ENCODE measurements at regions not wholly inside any gene's neighbourhood (a gene's known extent, or its start where the extent isn't known, plus 50 kb on each side); places are given as distances from the start of the nearest gene placed in this dataset.
"Not testable (repeated sequence)": the region's sequence is repeated elsewhere in the genome, so short reads cannot be mapped to it uniquely, and the experiment has no call there.

DNA sequence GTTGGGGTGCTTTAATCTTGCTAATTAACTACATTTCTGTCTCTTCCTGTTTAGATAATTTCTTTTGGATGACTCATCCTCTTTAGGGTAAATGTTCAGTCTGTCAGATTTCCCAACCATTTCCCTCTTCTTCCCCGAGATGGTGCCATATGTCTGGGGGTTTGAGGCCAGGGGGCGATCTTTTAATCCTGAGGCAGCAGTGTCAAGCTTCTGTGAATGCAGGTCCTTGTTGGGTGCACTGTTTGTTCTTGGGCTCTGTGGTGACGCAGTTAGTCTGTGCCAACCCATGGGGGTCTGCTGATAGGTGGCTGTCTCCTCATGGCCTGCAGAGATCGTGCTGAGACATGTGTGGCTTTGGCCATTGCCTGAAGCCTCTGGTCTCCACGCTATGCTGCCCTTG lies 420.4 kb downstream of the NDFIP2 start:
- H3K79me2 ChIP-seq (ENCODE audit: control insufficient read depth, insufficient read depth, low read length, unreplicated experiment), result no peaks in the 10 kb centered on the region
- H3K4me3 ChIP-seq (ENCODE audit: low read depth, low read length), result no peak overlapping the region
- no peak overlapping the region for H2AFZ ChIP-seq (ENCODE audit: low read length, unreplicated experiment)
- H3K27ac ChIP-seq (ENCODE audit: low read depth, low read length), result no peak overlapping the region
- no peaks in the 10 kb centered on the region for H3K27me3 ChIP-seq (ENCODE audit: insufficient read depth, low read length)
- H3K36me3 ChIP-seq (ENCODE audit: insufficient read depth, low read length), result no peaks in the 10 kb centered on the region
- H3K4me1 ChIP-seq (ENCODE audit: control insufficient read depth, insufficient read depth, low read length, unreplicated experiment), result no peaks in the 10 kb centered on the region

GRCh38 chr13:79900356-79900755 lies 419.4 kb downstream of the NDFIP2 start:
- H2AFZ ChIP-seq (ENCODE audit: low read length, unreplicated experiment), result no peak overlapping the region

GRCh38 chr13:79898996-79899395 lies 418.0 kb downstream of the NDFIP2 start:
- no peak overlapping the region for H3K27ac ChIP-seq (ENCODE audit: low read depth, low read length)
- H3K79me2 ChIP-seq (ENCODE audit: control insufficient read depth, insufficient read depth, low read length, unreplicated experiment), result no peaks in the 10 kb centered on the region
- H3K4me3 ChIP-seq (ENCODE audit: low read depth, low read length), result no peak overlapping the region
- no peaks in the 10 kb centered on the region for H3K27me3 ChIP-seq (ENCODE audit: insufficient read depth, low read length)
- H3K36me3 ChIP-seq (ENCODE audit: insufficient read depth, low read length), result no peaks in the 10 kb centered on the region
- no peaks in the 10 kb centered on the region for H3K4me1 ChIP-seq (ENCODE audit: control insufficient read depth, insufficient read depth, low read length, unreplicated experiment)
- H2AFZ ChIP-seq (ENCODE audit: low read length, unreplicated experiment), result no peak overlapping the region

More at GRCh38 chr13:79900356-79900755, 419.4 kb downstream of the NDFIP2 start:
- Histone ChIP-seq H3K79me2 (ENCODE audit: control insufficient read depth, insufficient read depth, low read length, unreplicated experiment) (no peaks in the 10 kb centered on the region), H3K4me1 (ENCODE audit: control insufficient read depth, insufficient read depth, low read length, unreplicated experiment) (no peaks in the 10 kb centered on the region), H3K36me3 (ENCODE audit: insufficient read depth, low read length) (no peaks in the 10 kb centered on the region), H3K4me3 (ENCODE audit: low read depth, low read length) (no peak overlapping the region), H3K27ac (ENCODE audit: low read depth, low read length) (no peak overlapping the region), H3K27me3 (ENCODE audit: insufficient read depth, low read length) (no peaks in the 10 kb centered on the region)

GRCh38 chr13:79898202-79898826 lies 417.4 kb downstream of the NDFIP2 start:
- Histone ChIP-seq H3K27ac (ENCODE audit: low read depth, low read length) (no peak overlapping the region), H3K36me3 (ENCODE audit: insufficient read depth, low read length) (no peaks in the 10 kb centered on the region), H3K79me2 (ENCODE audit: control insufficient read depth, insufficient read depth, low read length, unreplicated experiment) (no peaks in the 10 kb centered on the region), H3K27me3 (ENCODE audit: insufficient read depth, low read length) (no peaks in the 10 kb centered on the region), H2AFZ (ENCODE audit: low read length, unreplicated experiment) (no peak overlapping the region), H3K4me1 (ENCODE audit: control insufficient read depth, insufficient read depth, low read length, unreplicated experiment) (no peaks in the 10 kb centered on the region), H3K4me3 (ENCODE audit: low read depth, low read length) (no peak overlapping the region)

- H3K79me2 ChIP-seq (ENCODE audit: control insufficient read depth, insufficient read depth, low read length, unreplicated experiment), result no peaks in the 10 kb centered on the region
- H3K27ac ChIP-seq (ENCODE audit: low read depth, low read length), result no peak overlapping the region
- no peaks in the 10 kb centered on the region for H3K27me3 ChIP-seq (ENCODE audit: insufficient read depth, low read length)
- H3K4me1 ChIP-seq (ENCODE audit: control insufficient read depth, insufficient read depth, low read length, unreplicated experiment), result no peaks in the 10 kb centered on the region
- no peak overlapping the region for H3K4me3 ChIP-seq (ENCODE audit: low read depth, low read length)
- H3K36me3 ChIP-seq (ENCODE audit: insufficient read depth, low read length), result no peaks in the 10 kb centered on the region
- H2AFZ ChIP-seq (ENCODE audit: low read length, unreplicated experiment), result no peak overlapping the region
Measured at GRCh38 chr13:79896851-79897250, 415.9 kb downstream of the NDFIP2 start.

GRCh38 chr13:79895416-79895815 lies 414.5 kb downstream of the NDFIP2 start:
- Histone ChIP-seq H3K27me3 (ENCODE audit: insufficient read depth, low read length) (no peaks in the 10 kb centered on the region), H3K79me2 (ENCODE audit: control insufficient read depth, insufficient read depth, low read length, unreplicated experiment) (no peaks in the 10 kb centered on the region), H3K4me1 (ENCODE audit: control insufficient read depth, insufficient read depth, low read length, unreplicated experiment) (no peaks in the 10 kb centered on the region), H3K4me3 (ENCODE audit: low read depth, low read length) (no peak overlapping the region), H2AFZ (ENCODE audit: low read length, unreplicated experiment) (no peak overlapping the region), H3K36me3 (ENCODE audit: insufficient read depth, low read length) (no peaks in the 10 kb centered on the region), H3K27ac (ENCODE audit: low read depth, low read length) (no peak overlapping the region)

- H3K36me3 ChIP-seq (ENCODE audit: insufficient read depth, low read length); H3K27ac ChIP-seq (ENCODE audit: low read depth, low read length); H3K79me2 ChIP-seq (ENCODE audit: control insufficient read depth, insufficient read depth, low read length, unreplicated experiment); H3K4me1 ChIP-seq (ENCODE audit: control insufficient read depth, insufficient read depth, low read length, unreplicated experiment); H3K27me3 ChIP-seq (ENCODE audit: insufficient read depth, low read length); H2AFZ ChIP-seq (ENCODE audit: low read length, unreplicated experiment); H3K4me3 ChIP-seq (ENCODE audit: low read depth, low read length): not testable (repeated sequence)
Measured at GRCh38 chr13:79887278-79887677, 406.3 kb downstream of the NDFIP2 start.

- Histone ChIP-seq H3K27ac (ENCODE audit: low read depth, low read length) (no peak overlapping the region), H2AFZ (ENCODE audit: low read length, unreplicated experiment) (no peak overlapping the region)
Measured at GRCh38 chr13:79886601-79887000, 405.6 kb downstream of the NDFIP2 start.

GRCh38 chr13:79884890-79885289 lies 403.9 kb downstream of the NDFIP2 start:
- H3K4me3 ChIP-seq (ENCODE audit: low read depth, low read length), result no peak overlapping the region
- no peaks in the 10 kb centered on the region for H3K4me1 ChIP-seq (ENCODE audit: control insufficient read depth, insufficient read depth, low read length, unreplicated experiment)
- no peaks in the 10 kb centered on the region for H3K36me3 ChIP-seq (ENCODE audit: insufficient read depth, low read length)
- no peaks in the 10 kb centered on the region for H3K27me3 ChIP-seq (ENCODE audit: insufficient read depth, low read length)
- H3K27ac ChIP-seq (ENCODE audit: low read depth, low read length), result no peak overlapping the region
- no peak overlapping the region for H2AFZ ChIP-seq (ENCODE audit: low read length, unreplicated experiment)
- no peaks in the 10 kb centered on the region for H3K79me2 ChIP-seq (ENCODE audit: control insufficient read depth, insufficient read depth, low read length, unreplicated experiment)

More at GRCh38 chr13:79886601-79887000, 405.6 kb downstream of the NDFIP2 start:
- Histone ChIP-seq H3K27me3 (ENCODE audit: insufficient read depth, low read length) (no peaks in the 10 kb centered on the region), H3K4me1 (ENCODE audit: control insufficient read depth, insufficient read depth, low read length, unreplicated experiment) (no peaks in the 10 kb centered on the region), H3K36me3 (ENCODE audit: insufficient read depth, low read length) (no peaks in the 10 kb centered on the region), H3K79me2 (ENCODE audit: control insufficient read depth, insufficient read depth, low read length, unreplicated experiment) (no peaks in the 10 kb centered on the region), H3K4me3 (ENCODE audit: low read depth, low read length) (no peak overlapping the region)

GRCh38 chr13:79883216-79883615 lies 402.3 kb downstream of the NDFIP2 start:
- Histone ChIP-seq H3K27ac (ENCODE audit: low read depth, low read length) (no peak overlapping the region), H3K4me1 (ENCODE audit: control insufficient read depth, insufficient read depth, low read length, unreplicated experiment) (no peaks in the 10 kb centered on the region), H3K79me2 (ENCODE audit: control insufficient read depth, insufficient read depth, low read length, unreplicated experiment) (no peaks in the 10 kb centered on the region), H2AFZ (ENCODE audit: low read length, unreplicated experiment) (no peak overlapping the region), H3K4me3 (ENCODE audit: low read depth, low read length) (no peak overlapping the region), H3K36me3 (ENCODE audit: insufficient read depth, low read length) (no peaks in the 10 kb centered on the region), H3K27me3 (ENCODE audit: insufficient read depth, low read length) (no peaks in the 10 kb centered on the region)

DNA sequence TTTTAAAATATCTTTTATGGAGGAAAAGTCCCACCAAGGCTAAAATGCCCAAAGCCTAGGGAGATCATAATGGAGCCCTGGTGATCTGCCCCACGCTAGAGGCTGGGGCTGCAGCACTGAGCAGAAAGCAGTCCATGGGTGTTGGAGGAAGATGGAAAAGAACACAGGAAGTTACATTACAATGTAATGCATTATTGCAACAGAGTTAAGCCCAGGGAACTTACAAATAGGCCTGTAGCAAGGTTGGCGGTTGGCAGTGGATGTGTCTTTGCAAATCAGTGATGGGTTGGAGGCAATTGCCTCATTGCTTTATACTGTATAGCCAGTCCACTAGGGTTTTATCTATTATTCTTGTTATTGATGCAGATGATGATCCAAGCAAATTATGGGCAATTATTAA lies 399.9 kb downstream of the NDFIP2 start:
- Histone ChIP-seq H3K4me3 (ENCODE audit: low read depth, low read length) (no peak overlapping the region), H3K27ac (ENCODE audit: low read depth, low read length) (no peak overlapping the region), H3K27me3 (ENCODE audit: insufficient read depth, low read length) (no peaks in the 10 kb centered on the region), H3K36me3 (ENCODE audit: insufficient read depth, low read length) (no peaks in the 10 kb centered on the region), H3K79me2 (ENCODE audit: control insufficient read depth, insufficient read depth, low read length, unreplicated experiment) (no peaks in the 10 kb centered on the region), H2AFZ (ENCODE audit: low read length, unreplicated experiment) (no peak overlapping the region), H3K4me1 (ENCODE audit: control insufficient read depth, insufficient read depth, low read length, unreplicated experiment) (no peaks in the 10 kb centered on the region)
